ENCODE measurements at regions not wholly inside any gene's neighbourhood (a gene's known extent, or its start where the extent isn't known, plus 50 kb on each side); places are given as distances from the start of the nearest gene placed in this dataset.

DNA sequence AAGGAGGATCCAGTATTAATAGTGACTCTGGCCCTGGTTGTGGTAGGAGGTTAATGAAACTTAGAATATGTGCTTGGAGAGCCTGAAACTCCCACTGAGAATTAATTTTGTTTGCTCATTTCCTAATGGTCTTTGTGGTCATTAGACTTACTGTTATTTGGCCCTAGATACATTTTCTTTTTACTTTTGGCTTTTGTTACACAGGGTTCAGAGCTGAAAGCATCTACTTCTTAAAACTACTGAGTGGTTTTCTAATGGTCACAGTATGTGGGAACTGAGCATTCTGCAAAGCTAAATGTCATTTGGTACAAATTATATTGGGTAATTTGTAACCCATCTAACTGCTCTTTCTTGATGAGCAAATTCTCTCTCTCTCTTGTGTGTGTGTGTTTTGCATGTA, 433.4 kb upstream of the IL12A start:
- no peak for TF ChIP-seq POLR2A (IDR thresholded peaks at IDR 0.05)
- TF ChIP-seq, protein P1, sequence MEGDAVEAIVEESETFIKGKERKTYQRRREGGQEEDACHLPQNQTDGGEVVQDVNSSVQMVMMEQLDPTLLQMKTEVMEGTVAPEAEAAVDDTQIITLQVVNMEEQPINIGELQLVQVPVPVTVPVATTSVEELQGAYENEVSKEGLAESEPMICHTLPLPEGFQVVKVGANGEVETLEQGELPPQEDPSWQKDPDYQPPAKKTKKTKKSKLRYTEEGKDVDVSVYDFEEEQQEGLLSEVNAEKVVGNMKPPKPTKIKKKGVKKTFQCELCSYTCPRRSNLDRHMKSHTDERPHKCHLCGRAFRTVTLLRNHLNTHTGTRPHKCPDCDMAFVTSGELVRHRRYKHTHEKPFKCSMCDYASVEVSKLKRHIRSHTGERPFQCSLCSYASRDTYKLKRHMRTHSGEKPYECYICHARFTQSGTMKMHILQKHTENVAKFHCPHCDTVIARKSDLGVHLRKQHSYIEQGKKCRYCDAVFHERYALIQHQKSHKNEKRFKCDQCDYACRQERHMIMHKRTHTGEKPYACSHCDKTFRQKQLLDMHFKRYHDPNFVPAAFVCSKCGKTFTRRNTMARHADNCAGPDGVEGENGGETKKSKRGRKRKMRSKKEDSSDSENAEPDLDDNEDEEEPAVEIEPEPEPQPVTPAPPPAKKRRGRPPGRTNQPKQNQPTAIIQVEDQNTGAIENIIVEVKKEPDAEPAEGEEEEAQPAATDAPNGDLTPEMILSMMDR (IDR thresholded peaks at IDR 0.05), result no peak
